Gastrocnemius medialis (tissue), 4 donors: ENCODE measurements at regions not wholly inside any gene's neighbourhood (a gene's known extent, or its start where the extent isn't known, plus 50 kb on each side); places are given as distances from the start of the nearest gene placed in this dataset.

ENCODE experiments used
- ATAC-seq, 2 donors: fragments of 150-250 bp; one replicate each; pipeline ENCODE4 v1.9.1; 2016
- DNase-seq, 2 donors: peaks; one replicate each; pipeline ENCODE4 v3.0.0-alpha.2; 2019
- H3K27ac ChIP-seq, 4 donors: fragments of 200-600 bp; sonication (generic); 1 replicate in 1 of 4; 2 replicates in 3 of 4; pipeline ENCODE4 v1.5.1; 2016 to 2018; ENCODE audit warnings: mild to moderate bottlenecking in 2 of 4, moderate library complexity in 1 of 4
- H3K27me3 ChIP-seq, 3 donors: fragments of 200-600 bp; sonication (generic) in 2 of 3; 1 replicate in 1 of 3; 2 replicates in 2 of 3; pipeline versions ENCODE4 v1.5.1 to v1.6.0; 2016 to 2019; ENCODE audit warnings: mild to moderate bottlenecking in 1 of 3, moderate library complexity in 1 of 3
- H3K36me3 ChIP-seq, 2 donors: fragments of 200-600 bp; sonication (generic) in 1 of 2; one replicate each; pipeline ENCODE4 v1.5.1; 2017 to 2018
- H3K4me1 ChIP-seq, 2 donors: fragments of 200-600 bp; sonication (generic) in 1 of 2; one replicate each; pipeline ENCODE4 v1.5.1; 2016 to 2017; ENCODE audit warnings: mild to moderate bottlenecking in 2 of 2
- H3K4me3 ChIP-seq, 4 donors: fragments of 200-600 bp; sonication (generic) in 3 of 4; 1 replicate in 1 of 4; 2 replicates in 3 of 4; pipeline ENCODE4 v1.5.1; 2016 to 2019; ENCODE audit warnings: mild to moderate bottlenecking in 2 of 4
- H3K9me3 ChIP-seq, 3 donors: fragments of 200-600 bp; sonication (generic) in 2 of 3; 1 replicate in 1 of 3; 2 replicates in 2 of 3; pipeline ENCODE4 v1.5.1; 2016 to 2019
- CTCF ChIP-seq, 5 experiments: fragments of 450-650 bp in 3 of 5; fragments of 200-600 bp in 2 of 5; sonication (generic) in 2 of 5; IDR thresholded peaks in 4 of 5; conservative IDR thresholded peaks in 1 of 5; 1 replicate in 4 of 5; 2 replicates in 1 of 5; pipeline ENCODE4 v1.5.1; 2016 to 2019; ENCODE audit warnings: antibody characterized with exemption in 5 of 5, mild to moderate bottlenecking in 3 of 5, moderate library complexity in 3 of 5
- POLR2A ChIP-seq, 2 donors: fragments of 450-650 bp; IDR thresholded peaks; one replicate each; pipeline ENCODE4 v1.6.1; 2017; ENCODE audit warnings: antibody characterized with exemption in 2 of 2, mild to moderate bottlenecking in 2 of 2, moderate library complexity in 2 of 2
- in situ Hi-C, 4 donors: fragments of 200-750 bp; cut with MboI; loops; one replicate each; pipeline versions ENCODE4 v1.15.0 to v1.8.0; 2017; ENCODE audit warnings: low sequenced_read_pairs in 4 of 4
- intact Hi-C: fragments of 100-400 bp; cut with DNase I; formaldehyde crosslinking; loops from one replicate; pipeline ENCODE4 v1.15.1; 2023; ENCODE audit warnings: low total_unique reads

GRCh38 chr1:189606047-189606446 lies 871.6 kb downstream of the BRINP3 start:
- in situ Hi-C loops: no loop called here
- intact Hi-C loops: no loop called here
- H3K27ac ChIP-seq: no peak overlapping the region

GRCh38 chr1:189606795-189607476 lies 870.7 kb downstream of the BRINP3 start:
- Histone ChIP-seq H3K27ac (no peak overlapping the region), H3K9me3 (no peaks in the 10 kb centered on the region), H3K27me3 (no peaks in the 10 kb centered on the region), H3K4me3 (no peak overlapping the region), H3K4me1 (no peaks in the 10 kb centered on the region), H3K36me3 (no peaks in the 10 kb centered on the region)
- no peak for DNase-seq
- ATAC-seq: no peak
- intact Hi-C loops: no loop called here
- in situ Hi-C loops: no loop called here
- TF ChIP-seq CTCF (IDR thresholded peaks at IDR 0.05 in 4 of 5, conservative IDR thresholded peaks at IDR 0.05 in 1 of 5) (no peak), POLR2A (IDR thresholded peaks at IDR 0.05) (no peak)

More at GRCh38 chr1:189606047-189606446, 871.6 kb downstream of the BRINP3 start:
- H3K9me3 ChIP-seq: no peaks in the 10 kb centered on the region
- ATAC-seq (no peak), DNase-seq (no peak)
- H3K4me1 ChIP-seq: no peaks in the 10 kb centered on the region
- TF ChIP-seq POLR2A (IDR thresholded peaks at IDR 0.05): no peak
- no peak for TF ChIP-seq CTCF (IDR thresholded peaks at IDR 0.05 in 4 of 5, conservative IDR thresholded peaks at IDR 0.05 in 1 of 5)
- no peaks in the 10 kb centered on the region for H3K36me3 ChIP-seq
- no peaks in the 10 kb centered on the region for H3K27me3 ChIP-seq
- no peak overlapping the region for H3K4me3 ChIP-seq

GRCh38 chr1:189607477-189608096 lies 870.1 kb downstream of the BRINP3 start:
- no peak overlapping the region for H3K27ac ChIP-seq
- no peak overlapping the region for H3K4me3 ChIP-seq
- H3K9me3 ChIP-seq: no peaks in the 10 kb centered on the region
- in situ Hi-C loops (no loop called here), intact Hi-C loops (no loop called here)
- DNase-seq (no peak), ATAC-seq (no peak)
- no peaks in the 10 kb centered on the region for H3K27me3 ChIP-seq
- TF ChIP-seq POLR2A (IDR thresholded peaks at IDR 0.05) (no peak), CTCF (IDR thresholded peaks at IDR 0.05 in 4 of 5, conservative IDR thresholded peaks at IDR 0.05 in 1 of 5) (no peak)
- no peaks in the 10 kb centered on the region for H3K36me3 ChIP-seq
- H3K4me1 ChIP-seq: no peaks in the 10 kb centered on the region

- Histone ChIP-seq H3K9me3 (no peaks in the 10 kb centered on the region), H3K27me3 (no peaks in the 10 kb centered on the region), H3K4me3 (no peak overlapping the region), H3K36me3 (no peaks in the 10 kb centered on the region), H3K4me1 (no peaks in the 10 kb centered on the region), H3K27ac (no peak overlapping the region)
- intact Hi-C loops (no loop called here), in situ Hi-C loops (no loop called here)
- TF ChIP-seq POLR2A (IDR thresholded peaks at IDR 0.05) (no peak), CTCF (IDR thresholded peaks at IDR 0.05 in 4 of 5, conservative IDR thresholded peaks at IDR 0.05 in 1 of 5) (no peak)
- DNase-seq: no peak
- ATAC-seq: no peak
These were observed 868.5 kb downstream of the BRINP3 start for GRCh38 chr1:189609167-189609566.
